ENCODE measurements at regions not wholly inside any gene's neighbourhood (a gene's known extent, or its start where the extent isn't known, plus 50 kb on each side); places are given as distances from the start of the nearest gene placed in this dataset.

GRCh38 chr1:182121787-182122186 lies 60.3 kb upstream of the ZNF648 start:
- no peak overlapping the region for H3K4me3 ChIP-seq (ENCODE audit: low read length)
- ATAC-seq, result no peak
- Mint-ChIP-seq H3K4me3 (no peak overlapping the region), H3K9me3 (no peaks in the 10 kb centered on the region), H3K27me3 (ENCODE audit: low read depth in 2 of 2) (peaks cover 7 to 26% of the 10 kb centered on the region in 2 donors), H3K27ac (no peak overlapping the region), H3K36me3 (no peaks in the 10 kb centered on the region), H3K4me1 (no peaks in the 10 kb centered on the region)
- H3K36me3 ChIP-seq (ENCODE audit: control insufficient read depth, insufficient read depth, low read length), result no peaks in the 10 kb centered on the region
- no peak for DNase-seq
- H3K27ac ChIP-seq (ENCODE audit: low read length), result no peak overlapping the region
- H3K9me3 ChIP-seq (ENCODE audit: control insufficient read depth, insufficient read depth, low read length), result no peaks in the 10 kb centered on the region
- WGBS (ENCODE audit: insufficient coverage), result no CpG with 5 or more reads among the region's 2 CpGs
- intact Hi-C loops (cut with micrococcal nuclease), result no loop called here
- no peak for TF ChIP-seq CTCF (IDR thresholded peaks at IDR 0.05)
- H3K27me3 ChIP-seq (ENCODE audit: control insufficient read depth, insufficient read depth, low read length), result no peaks in the 10 kb centered on the region
- no peaks in the 10 kb centered on the region for H3K4me1 ChIP-seq (ENCODE audit: control insufficient read depth, insufficient read depth, low read length)

GRCh38 chr1:182120411-182121258 lies 59.1 kb upstream of the ZNF648 start:
- TF ChIP-seq CTCF (IDR thresholded peaks at IDR 0.05), result no peak
- DNase-seq (peak in 1 of 2 donors; percentile 32), ATAC-seq (no peak)
- no peaks in the 10 kb centered on the region for H3K27me3 ChIP-seq (ENCODE audit: control insufficient read depth, insufficient read depth, low read length)
- H3K4me1 ChIP-seq (ENCODE audit: control insufficient read depth, insufficient read depth, low read length), result no peaks in the 10 kb centered on the region
- Mint-ChIP-seq H3K4me1 (no peaks in the 10 kb centered on the region), H3K36me3 (no peaks in the 10 kb centered on the region), H3K27me3 (ENCODE audit: low read depth in 2 of 2) (peaks cover 7 to 24% of the 10 kb centered on the region in 2 donors), H3K9me3 (no peaks in the 10 kb centered on the region), H3K4me3 (no peak overlapping the region), H3K27ac (no peak overlapping the region)
- H3K36me3 ChIP-seq (ENCODE audit: control insufficient read depth, insufficient read depth, low read length), result no peaks in the 10 kb centered on the region
- H3K4me3 ChIP-seq (ENCODE audit: low read length), result no peak overlapping the region
- intact Hi-C loops (cut with micrococcal nuclease), result no loop called here
- no peaks in the 10 kb centered on the region for H3K9me3 ChIP-seq (ENCODE audit: control insufficient read depth, insufficient read depth, low read length)
- WGBS (ENCODE audit: insufficient coverage), result 90% methylated on average over 17 of the region's 17 CpGs
- H3K27ac ChIP-seq (ENCODE audit: low read length), result no peak overlapping the region

GRCh38 chr1:182119631-182120030 lies 58.1 kb upstream of the ZNF648 start:
- intact Hi-C loops (cut with micrococcal nuclease), result no loop called here
- Mint-ChIP-seq H3K4me1 (no peaks in the 10 kb centered on the region), H3K4me3 (no peak overlapping the region), H3K27ac (no peak overlapping the region), H3K9me3 (no peaks in the 10 kb centered on the region), H3K36me3 (no peaks in the 10 kb centered on the region), H3K27me3 (ENCODE audit: low read depth in 2 of 2) (peaks cover 7 to 15% of the 10 kb centered on the region in 2 donors)
- Histone ChIP-seq H3K4me1 (ENCODE audit: control insufficient read depth, insufficient read depth, low read length) (no peaks in the 10 kb centered on the region), H3K27ac (ENCODE audit: low read length) (no peak overlapping the region), H3K36me3 (ENCODE audit: control insufficient read depth, insufficient read depth, low read length) (no peaks in the 10 kb centered on the region), H3K9me3 (ENCODE audit: control insufficient read depth, insufficient read depth, low read length) (no peaks in the 10 kb centered on the region), H3K27me3 (ENCODE audit: control insufficient read depth, insufficient read depth, low read length) (no peaks in the 10 kb centered on the region), H3K4me3 (ENCODE audit: low read length) (no peak overlapping the region)
- DNase-seq (no peak), ATAC-seq (no peak)
- WGBS (ENCODE audit: insufficient coverage), result 72% methylated on average over 6 of the region's 7 CpGs
- TF ChIP-seq CTCF (IDR thresholded peaks at IDR 0.05), result no peak

GRCh38 chr1:182118851-182119250 lies 57.3 kb upstream of the ZNF648 start:
- Histone ChIP-seq H3K27ac (ENCODE audit: low read length) (no peak overlapping the region), H3K27me3 (ENCODE audit: control insufficient read depth, insufficient read depth, low read length) (no peaks in the 10 kb centered on the region), H3K4me3 (ENCODE audit: low read length) (no peak overlapping the region), H3K36me3 (ENCODE audit: control insufficient read depth, insufficient read depth, low read length) (no peaks in the 10 kb centered on the region), H3K4me1 (ENCODE audit: control insufficient read depth, insufficient read depth, low read length) (no peaks in the 10 kb centered on the region), H3K9me3 (ENCODE audit: control insufficient read depth, insufficient read depth, low read length) (no peaks in the 10 kb centered on the region)
- ATAC-seq (no peak), DNase-seq (no peak)
- Mint-ChIP-seq H3K27me3 (ENCODE audit: low read depth in 2 of 2) (peaks cover 7 to 17% of the 10 kb centered on the region in 2 donors), H3K4me3 (no peak overlapping the region), H3K27ac (no peak overlapping the region), H3K4me1 (no peaks in the 10 kb centered on the region), H3K36me3 (no peaks in the 10 kb centered on the region), H3K9me3 (no peaks in the 10 kb centered on the region)
- intact Hi-C loops (cut with micrococcal nuclease), result no loop called here
- no peak for TF ChIP-seq CTCF (IDR thresholded peaks at IDR 0.05)
